ENCODE measurements at regions not wholly inside any gene's neighbourhood (a gene's known extent, or its start where the extent isn't known, plus 50 kb on each side); places are given as distances from the start of the nearest gene placed in this dataset.

GRCh38 chr1:229810140-229810539, 184.1 kb downstream of the URB2 start:
- ChIA-PET POLR2A (no interaction called here), CTCF (no interaction called here)
- Mint-ChIP-seq H3K4me3 (no peak overlapping the region), H3K4me1 (peaks cover 9% of the 10 kb centered on the region), H3K9me3 (peaks cover 47% of the 10 kb centered on the region), H3K36me3 (peaks cover 26% of the 10 kb centered on the region), H3K27ac (no peak overlapping the region), H3K27me3 (ENCODE audit: low read depth) (peaks cover 9% of the 10 kb centered on the region)
- no peak for DNase-seq (ENCODE audit: low spot score)
- TF ChIP-seq TP53 (CRISPR knock-in tag; IDR thresholded peaks at IDR 0.05), result no peak
- TF ChIP-seq ZNF396 (CRISPR knock-in tag; IDR thresholded peaks at IDR 0.05; ENCODE audit: borderline replicate concordance), result no peak
- TF ChIP-seq IRF1 (CRISPR knock-in tag; IDR thresholded peaks at IDR 0.05), result no peak
- TF ChIP-seq NFATC4 (CRISPR knock-in tag; IDR thresholded peaks at IDR 0.05), result no peak
- no peak for TF ChIP-seq SMAD3 (CRISPR knock-in tag; IDR thresholded peaks at IDR 0.05; ENCODE audit: borderline replicate concordance)
- TF ChIP-seq ZNF138 (CRISPR knock-in tag; conservative IDR thresholded peaks at IDR 0.05), result no peak
- no peak for TF ChIP-seq TEAD1 (CRISPR knock-in tag; IDR thresholded peaks at IDR 0.05)
- no peak for ATAC-seq

- Mint-ChIP-seq H3K4me1 (peaks cover 15% of the 10 kb centered on the region), H3K36me3 (peaks cover 18% of the 10 kb centered on the region), H3K27me3 (ENCODE audit: low read depth) (peaks cover 5% of the 10 kb centered on the region; the same call in 1 of the 2 replicates), H3K4me3 (no peak overlapping the region), H3K27ac (no peak overlapping the region), H3K9me3 (peaks cover 39% of the 10 kb centered on the region)
- TF ChIP-seq NFATC4 (CRISPR knock-in tag; IDR thresholded peaks at IDR 0.05) (no peak), ZNF219 (CRISPR knock-in tag; IDR thresholded peaks at IDR 0.05; ENCODE audit: borderline replicate concordance) (no peak), GRHL2 (CRISPR knock-in tag; IDR thresholded peaks at IDR 0.05; ENCODE audit: insufficient replicate concordance, severe bottlenecking) (no peak), CREM (CRISPR knock-in tag; IDR thresholded peaks at IDR 0.05) (no peak), RORB (CRISPR knock-in tag; IDR thresholded peaks at IDR 0.05) (no peak), TCF7 (CRISPR knock-in tag; IDR thresholded peaks at IDR 0.05; ENCODE audit: low read depth) (no peak), SMAD4 (CRISPR knock-in tag; IDR thresholded peaks at IDR 0.05) (no peak), ZBTB21 (CRISPR knock-in tag; IDR thresholded peaks at IDR 0.05; ENCODE audit: borderline replicate concordance) (no peak)
- ChIA-PET POLR2A (no interaction called here), CTCF (no interaction called here)
- DNase-seq (ENCODE audit: low spot score) (no peak), ATAC-seq (no peak)
These were observed 184.9 kb downstream of the URB2 start for GRCh38 chr1:229810961-229811360.

- Mint-ChIP-seq H3K9me3 (peaks cover 34% of the 10 kb centered on the region), H3K4me3 (no peak overlapping the region), H3K27ac (no peak overlapping the region), H3K36me3 (peaks cover 15% of the 10 kb centered on the region), H3K4me1 (peaks cover 20% of the 10 kb centered on the region), H3K27me3 (ENCODE audit: low read depth) (peaks cover 5% of the 10 kb centered on the region; the same call in 1 of the 2 replicates)
- ATAC-seq, result no peak
- ChIA-PET CTCF (interaction anchor here (0.7 to 1.3 kb wide), 2 partner anchors 161 to 331 kb away, joined by 3 to 4 read pairs; no protein-coding TSS in a partner anchor), POLR2A (no interaction called here)
- DNase-seq (ENCODE audit: low spot score), result no peak
- no peak for TF ChIP-seq GTF2I (CRISPR knock-in tag; conservative IDR thresholded peaks at IDR 0.05)
- no peak for TF ChIP-seq ZNF396 (CRISPR knock-in tag; IDR thresholded peaks at IDR 0.05; ENCODE audit: borderline replicate concordance)
- no peak for TF ChIP-seq ZNF425 (CRISPR knock-in tag; conservative IDR thresholded peaks at IDR 0.05)
- TF ChIP-seq RELA (CRISPR knock-in tag; IDR thresholded peaks at IDR 0.05; ENCODE audit: borderline replicate concordance), result no peak
- no peak for TF ChIP-seq MYBL2 (CRISPR knock-in tag; IDR thresholded peaks at IDR 0.05)
- no peak for TF ChIP-seq IRF2 (CRISPR knock-in tag; IDR thresholded peaks at IDR 0.05; ENCODE audit: borderline replicate concordance, low read depth)
- TF ChIP-seq NFATC4 (CRISPR knock-in tag; IDR thresholded peaks at IDR 0.05), result no peak
- TF ChIP-seq ZNF219 (CRISPR knock-in tag; IDR thresholded peaks at IDR 0.05; ENCODE audit: borderline replicate concordance), result no peak
- no peak for TF ChIP-seq NR2C2 (CRISPR knock-in tag; IDR thresholded peaks at IDR 0.05)
- no peak for TF ChIP-seq NR3C1 (CRISPR knock-in tag; conservative IDR thresholded peaks at IDR 0.05; ENCODE audit: low read depth)
- TF ChIP-seq TEAD1 (CRISPR knock-in tag; IDR thresholded peaks at IDR 0.05), result no peak
- no peak for TF ChIP-seq USF1 (CRISPR knock-in tag; IDR thresholded peaks at IDR 0.05)
- no peak for TF ChIP-seq CREM (CRISPR knock-in tag; IDR thresholded peaks at IDR 0.05)
- no peak for TF ChIP-seq AFF4 (CRISPR knock-in tag; IDR thresholded peaks at IDR 0.05; ENCODE audit: borderline replicate concordance)
- TF ChIP-seq ZBTB21 (CRISPR knock-in tag; IDR thresholded peaks at IDR 0.05; ENCODE audit: borderline replicate concordance), result no peak
- TF ChIP-seq E2F4 (CRISPR knock-in tag; IDR thresholded peaks at IDR 0.05; ENCODE audit: borderline replicate concordance, low read depth), result no peak
- TF ChIP-seq FOXK1 (CRISPR knock-in tag; IDR thresholded peaks at IDR 0.05), result no peak
These were observed 186.1 kb downstream of the URB2 start for GRCh38 chr1:229812148-229812547.
